ENCODE measurements at regions not wholly inside any gene's neighbourhood (a gene's known extent, or its start where the extent isn't known, plus 50 kb on each side); places are given as distances from the start of the nearest gene placed in this dataset.
"Not testable (repeated sequence)": the region's sequence is repeated elsewhere in the genome, so short reads cannot be mapped to it uniquely, and the experiment has no call there.

- DNase-seq = not testable (repeated sequence)
Measured at GRCh38 chr12:54799966-54800365, 54.4 kb upstream of the MUCL1 start.

- no peak for DNase-seq
Measured at GRCh38 chr12:54798651-54799050, 55.7 kb upstream of the MUCL1 start.

- no peak for DNase-seq
Measured at GRCh38 chr12:54796991-54797390, 57.3 kb upstream of the MUCL1 start.

GRCh38 chr12:54795644-54796043, 58.7 kb upstream of the MUCL1 start:
- DNase-seq = no peak

GRCh38 chr12:54786081-54786480, 68.2 kb upstream of the MUCL1 start:
- no peak for DNase-seq

- no peak for DNase-seq
Measured at GRCh38 chr12:54784115-54784514, 70.2 kb upstream of the MUCL1 start.

- not testable (repeated sequence) for DNase-seq
Measured at GRCh38 chr12:54777031-54777430, 77.3 kb upstream of the MUCL1 start.

GRCh38 chr12:54773593-54773992, 80.7 kb upstream of the MUCL1 start:
- no peak for DNase-seq

GRCh38 chr12:54765652-54766051, 88.7 kb upstream of the MUCL1 start:
- DNase-seq = no peak

GRCh38 chr12:54762390-54762789, 91.9 kb upstream of the MUCL1 start:
- DNase-seq = no peak

GRCh38 chr12:54759751-54760150, 94.6 kb upstream of the MUCL1 start:
- DNase-seq = peak; percentile 5

GRCh38 chr12:54751493-54751892, 102.8 kb upstream of the MUCL1 start:
- no peak for DNase-seq

- DNase-seq = peak; percentile 6
Measured at GRCh38 chr12:54749191-54749818, 101.1 kb upstream of the DCD start.

GRCh38 chr12:54744590-54744989, 96.4 kb upstream of the DCD start:
- DNase-seq = no peak

- no peak for DNase-seq
Measured at GRCh38 chr12:54740882-54741281, 92.7 kb upstream of the DCD start.

GRCh38 chr12:54736549-54736948, 88.4 kb upstream of the DCD start:
- DNase-seq = no peak

- no peak for DNase-seq
Measured at GRCh38 chr12:54734196-54734950, 86.2 kb upstream of the DCD start.

GRCh38 chr12:54725233-54725843, 77.2 kb upstream of the DCD start:
- peak; percentile 2 for DNase-seq

GRCh38 chr12:54723379-54724256, 75.5 kb upstream of the DCD start:
- peak; percentile 23 for DNase-seq

- DNase-seq = no peak
Measured at GRCh38 chr12:54721312-54721711, 73.1 kb upstream of the DCD start.

GRCh38 chr12:54719691-54720090, 71.5 kb upstream of the DCD start:
- no peak for DNase-seq

GRCh38 chr12:54716261-54716660, 68.1 kb upstream of the DCD start:
- no peak for DNase-seq

- DNase-seq = not testable (repeated sequence)
Measured at GRCh38 chr12:54713876-54714275, 65.7 kb upstream of the DCD start.

All from NCI-H1105 (cell line).